DOHH2 (cell line): ENCODE measurements at regions not wholly inside any gene's neighbourhood (a gene's known extent, or its start where the extent isn't known, plus 50 kb on each side); places are given as distances from the start of the nearest gene placed in this dataset.

Experiments used
- H3F3A ChIP-seq: fragments of 200-600 bp; sonication (generic), shearing (Covaris generic); 2 replicates; pipeline ENCODE4 v1.6.0; 2016; ENCODE audit warnings: antibody characterized with exemption, mild to moderate bottlenecking; ENCODE audit not compliant: control insufficient read depth, insufficient read depth
- H3K27ac ChIP-seq: fragments of 200-600 bp; sonication (generic); 2 replicates; pipeline ENCODE4 v1.5.1; 2014; ENCODE audit warnings: low read depth, mild to moderate bottlenecking, low read length, moderate library complexity
- H3K27me3 ChIP-seq: fragments of 200-600 bp; sonication (generic); 2 replicates; pipeline ENCODE4 v1.6.1; 2014; ENCODE audit warnings: mild to moderate bottlenecking, low read length, mixed read lengths; ENCODE audit not compliant: control insufficient read depth
- H3K36me3 ChIP-seq: fragments of 200-600 bp; sonication (generic); 2 replicates; pipeline ENCODE4 v1.6.1; 2014; ENCODE audit warnings: mild to moderate bottlenecking, low read length, moderate library complexity, mixed read lengths; ENCODE audit not compliant: control insufficient read depth
- H3K4me1 ChIP-seq: fragments of 200-600 bp; sonication (generic); 2 replicates; pipeline ENCODE4 v1.6.1; 2014; ENCODE audit warnings: mild to moderate bottlenecking, low read length, mixed read lengths; ENCODE audit not compliant: control insufficient read depth
- H3K4me2 ChIP-seq: fragments of 200-600 bp; sonication (generic); 2 replicates; pipeline ENCODE4 v1.6.0; 2014; ENCODE audit warnings: mild to moderate bottlenecking, low read length, moderate library complexity
- H3K4me3 ChIP-seq: fragments of 200-600 bp; sonication (generic); 2 replicates; pipeline ENCODE4 v1.5.1; 2014; ENCODE audit warnings: mild to moderate bottlenecking, low read length, mixed read lengths
- H3K79me2 ChIP-seq: fragments of 200-600 bp; sonication (generic); 2 replicates; pipeline ENCODE4 v1.6.1; 2014; ENCODE audit warnings: mild to moderate bottlenecking, low read length, mixed read lengths; ENCODE audit not compliant: control insufficient read depth
- H3K9me2 ChIP-seq: fragments of 200-600 bp; sonication (generic); replicated peaks from 2 replicates; pipeline ENCODE4 v1.6.1; 2014; ENCODE audit warnings: mild to moderate bottlenecking, low read length, mixed read lengths; ENCODE audit not compliant: control insufficient read depth
- H3K9me3 ChIP-seq: fragments of 200-600 bp; sonication (generic); 2 replicates; pipeline ENCODE4 v1.6.1; 2014; ENCODE audit warnings: antibody characterized with exemption, low read length, mixed read lengths; ENCODE audit not compliant: control insufficient read depth, insufficient read depth
- H4K20me1 ChIP-seq: fragments of 200-600 bp; sonication (generic); 2 replicates; pipeline ENCODE4 v1.6.0; 2014; ENCODE audit warnings: low read depth, mild to moderate bottlenecking, antibody characterized with exemption, low read length, moderate library complexity; ENCODE audit not compliant: control insufficient read depth, insufficient read depth
- CTCF ChIP-seq: fragments of 200-600 bp; sonication (generic); IDR thresholded peaks from one replicate; pipeline ENCODE4 v1.5.1; 2014; ENCODE audit warnings: antibody characterized with exemption, mild to moderate bottlenecking, low read depth, low read length; ENCODE audit not compliant: poor library complexity, severe bottlenecking
- EZH2phosphoT487 ChIP-seq: fragments of 200-600 bp; sonication (generic); IDR thresholded peaks from 2 replicates; pipeline ENCODE4 v1.6.1; 2017; ENCODE audit warnings: borderline replicate concordance, mild to moderate bottlenecking, antibody characterized with exemption, low read length, moderate library complexity, mixed read lengths

DNA sequence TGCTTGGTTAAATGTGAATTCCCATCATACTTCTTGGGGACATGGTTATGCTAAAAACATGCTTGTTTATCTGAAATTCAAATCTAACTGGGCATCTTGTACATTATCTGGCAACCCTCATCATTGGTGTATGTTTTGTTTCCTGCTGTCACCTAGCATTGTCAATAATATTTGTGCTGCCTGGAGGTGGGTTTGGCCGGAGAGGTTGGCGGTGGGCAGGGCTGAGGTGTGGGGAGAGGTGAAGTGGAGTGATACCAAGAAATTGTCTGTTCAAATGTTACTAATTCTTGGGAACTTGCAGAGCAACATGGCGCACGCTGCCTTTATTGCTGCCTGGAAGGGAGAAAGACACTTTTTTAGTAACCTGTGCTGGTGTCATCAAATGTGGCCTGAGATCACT is 280.5 kb downstream of the VRK1 start:
- Histone ChIP-seq H3K4me2 (no peak overlapping the region), H4K20me1 (no peaks in the 10 kb centered on the region), H3K4me1 (no peaks in the 10 kb centered on the region), H3K79me2 (no peaks in the 10 kb centered on the region), H3K4me3 (no peak overlapping the region), H3K27ac (no peak overlapping the region), H3F3A (no peaks in the 10 kb centered on the region), H3K9me3 (no peaks in the 10 kb centered on the region), H3K36me3 (no peaks in the 10 kb centered on the region), H3K27me3 (no peaks in the 10 kb centered on the region), H3K9me2 (no peaks in the 10 kb centered on the region)
- no peak for TF ChIP-seq CTCF
- no peak for TF ChIP-seq EZH2phosphoT487

GRCh38 chr14:97080991-97081390 is 283.8 kb downstream of the VRK1 start:
- H3K27ac ChIP-seq: no peak overlapping the region
- H3K4me3 ChIP-seq: no peak overlapping the region
- H3K9me2 ChIP-seq: no peaks in the 10 kb centered on the region
- H3K27me3 ChIP-seq: no peaks in the 10 kb centered on the region
- no peaks in the 10 kb centered on the region for H4K20me1 ChIP-seq
- no peaks in the 10 kb centered on the region for H3K79me2 ChIP-seq
- no peaks in the 10 kb centered on the region for H3K36me3 ChIP-seq
- H3K9me3 ChIP-seq: no peaks in the 10 kb centered on the region
- TF ChIP-seq CTCF (no peak), EZH2phosphoT487 (no peak)
- H3F3A ChIP-seq: no peaks in the 10 kb centered on the region
- H3K4me1 ChIP-seq: no peaks in the 10 kb centered on the region
- H3K4me2 ChIP-seq: no peak overlapping the region

- no peak overlapping the region for H3K4me2 ChIP-seq
- H3K27me3 ChIP-seq: no peaks in the 10 kb centered on the region
- no peaks in the 10 kb centered on the region for H3F3A ChIP-seq
- H3K9me3 ChIP-seq: no peaks in the 10 kb centered on the region
- TF ChIP-seq EZH2phosphoT487 (no peak), CTCF (no peak)
- H3K4me3 ChIP-seq: no peak overlapping the region
- no peaks in the 10 kb centered on the region for H3K9me2 ChIP-seq
- H4K20me1 ChIP-seq: no peaks in the 10 kb centered on the region
- no peaks in the 10 kb centered on the region for H3K4me1 ChIP-seq
- no peaks in the 10 kb centered on the region for H3K79me2 ChIP-seq
- no peaks in the 10 kb centered on the region for H3K36me3 ChIP-seq
- H3K27ac ChIP-seq: no peak overlapping the region
Observed at GRCh38 chr14:97095269-97095668, 298.1 kb downstream of the VRK1 start.

GRCh38 chr14:97097296-97097695 is 300.1 kb downstream of the VRK1 start:
- no peaks in the 10 kb centered on the region for H3K27me3 ChIP-seq
- H3K9me3 ChIP-seq: no peaks in the 10 kb centered on the region
- H3K27ac ChIP-seq: no peak overlapping the region
- no peak for TF ChIP-seq EZH2phosphoT487
- no peak for TF ChIP-seq CTCF
- H3K4me1 ChIP-seq: no peaks in the 10 kb centered on the region
- no peaks in the 10 kb centered on the region for H3F3A ChIP-seq
- H3K79me2 ChIP-seq: no peaks in the 10 kb centered on the region
- no peaks in the 10 kb centered on the region for H3K36me3 ChIP-seq
- no peaks in the 10 kb centered on the region for H4K20me1 ChIP-seq
- H3K4me3 ChIP-seq: no peak overlapping the region
- no peaks in the 10 kb centered on the region for H3K9me2 ChIP-seq
- no peak overlapping the region for H3K4me2 ChIP-seq
